Kidney capillary endothelial cell (primary cell): ENCODE measurements at regions not wholly inside any gene's neighbourhood (a gene's known extent, or its start where the extent isn't known, plus 50 kb on each side); places are given as distances from the start of the nearest gene placed in this dataset.

Experiments
- DNase-seq: peaks from one replicate; pipeline ENCODE4 v3.0.0-alpha.2; 2018; ENCODE audit warnings: low spot score

DNA sequence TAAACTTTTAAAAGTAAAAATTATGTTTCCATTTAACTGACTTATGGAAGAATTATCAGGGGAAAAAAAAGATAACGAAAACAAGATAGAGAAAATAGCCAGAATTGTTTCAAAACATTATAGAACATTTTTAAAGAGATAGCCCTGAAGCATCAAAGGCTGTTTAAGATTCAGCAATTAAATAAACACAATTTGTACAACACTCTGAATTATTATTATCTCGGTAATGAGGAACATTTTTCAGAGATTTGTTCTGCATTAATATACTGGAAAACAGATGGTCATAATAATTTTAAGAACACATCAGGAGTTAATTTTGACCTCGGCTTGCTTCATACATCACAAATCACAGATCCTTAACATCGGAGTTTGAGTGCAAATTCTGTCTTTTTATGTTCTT is 643.8 kb downstream of the SORCS1 start:
- DNase-seq, result no peak

DNA sequence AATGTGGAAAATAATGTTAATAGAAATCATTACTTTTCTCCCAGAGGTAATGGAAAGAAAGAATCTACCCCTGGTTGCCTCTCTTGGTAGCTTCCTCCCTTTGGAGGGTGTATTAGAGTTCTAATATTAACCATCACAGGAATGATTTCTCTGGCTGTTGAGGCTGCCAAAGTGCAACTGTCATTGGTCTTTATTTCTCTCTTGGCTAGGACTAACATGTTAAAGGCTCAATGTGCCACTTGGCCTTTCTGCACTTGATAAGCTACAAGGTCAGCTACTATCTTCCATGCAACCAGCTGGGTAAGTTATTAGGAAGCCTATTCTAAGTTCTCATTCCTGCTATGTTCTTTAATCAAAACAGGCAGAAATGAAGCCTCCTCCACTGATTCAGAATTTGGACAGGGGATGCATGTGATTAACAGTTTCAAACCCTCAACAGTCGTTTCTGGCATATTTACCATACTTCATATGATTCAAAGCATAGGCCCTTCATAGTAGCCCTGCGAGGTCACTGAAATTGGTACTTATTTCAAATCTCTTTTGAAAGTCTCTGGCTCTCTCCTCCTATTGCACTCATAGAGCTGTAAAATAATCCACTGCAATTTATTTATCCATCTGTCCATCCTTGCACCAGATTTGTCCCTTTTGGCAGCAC is 645.0 kb downstream of the SORCS1 start:
- DNase-seq, result no peak

- no peak for DNase-seq
Observed at GRCh38 chr10:106515206-106515790, 649.2 kb downstream of the SORCS1 start.

GRCh38 chr10:106513352-106513771 is 651.1 kb downstream of the SORCS1 start:
- no peak for DNase-seq

DNA sequence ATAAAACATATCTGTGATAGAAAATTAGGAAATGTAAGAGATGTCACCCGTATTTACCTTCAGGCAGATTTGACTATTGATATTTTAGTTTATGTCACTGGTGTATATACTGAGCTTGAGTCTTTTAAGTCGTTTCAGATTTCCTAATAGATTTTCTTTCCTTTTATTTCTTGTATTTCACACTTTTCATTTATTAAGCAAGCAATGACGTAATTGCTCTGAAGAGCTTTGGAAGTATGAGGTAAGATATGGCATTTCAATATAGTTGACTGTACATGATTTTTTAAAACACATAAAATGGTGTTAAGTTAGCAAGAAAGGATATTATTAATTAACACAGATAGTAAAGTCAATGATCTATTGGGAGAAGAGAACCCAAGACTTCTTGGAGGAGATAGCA is 652.6 kb downstream of the SORCS1 start:
- DNase-seq, result no peak

- no peak for DNase-seq
Observed at GRCh38 chr10:106508950-106509349, 655.6 kb downstream of the SORCS1 start.

DNA sequence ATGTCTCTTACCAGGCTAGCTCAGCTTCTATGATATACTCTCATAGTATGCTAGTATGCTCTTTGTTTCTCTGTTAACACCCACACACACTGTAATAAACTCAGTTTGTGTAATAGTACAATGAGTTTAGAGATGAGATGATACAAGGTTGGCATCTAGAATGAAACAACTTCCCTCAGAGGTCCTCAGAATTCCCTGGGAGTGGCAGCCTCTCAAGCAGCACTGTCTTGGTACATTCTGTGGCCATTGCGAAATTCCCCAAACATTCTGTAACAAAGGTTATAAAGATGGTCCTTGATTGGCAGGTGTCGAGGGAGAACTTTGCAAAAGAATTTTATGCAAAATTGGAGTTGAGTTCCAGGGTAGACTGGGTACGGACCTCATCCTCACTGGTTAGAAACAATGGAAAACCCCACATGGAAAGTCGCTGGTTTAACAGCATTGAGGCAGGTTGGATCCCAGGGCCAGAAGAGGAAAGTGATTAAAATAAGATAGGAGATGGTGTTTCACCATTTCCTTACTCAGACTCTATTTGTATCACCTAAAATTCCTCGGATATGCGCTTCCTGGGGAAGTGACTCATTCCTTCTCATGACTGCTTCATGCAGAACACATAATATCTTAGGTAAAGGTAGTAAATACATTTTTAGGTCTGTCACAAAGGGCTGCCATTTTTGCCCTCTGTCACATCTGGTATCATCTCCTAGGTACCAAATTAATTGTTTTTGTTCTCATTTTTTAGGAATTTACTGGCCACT is 657.8 kb downstream of the SORCS1 start:
- DNase-seq, result peak; percentile 53

- no peak for DNase-seq
Observed at GRCh38 chr10:106504536-106504935, 660.0 kb downstream of the SORCS1 start.

DNA sequence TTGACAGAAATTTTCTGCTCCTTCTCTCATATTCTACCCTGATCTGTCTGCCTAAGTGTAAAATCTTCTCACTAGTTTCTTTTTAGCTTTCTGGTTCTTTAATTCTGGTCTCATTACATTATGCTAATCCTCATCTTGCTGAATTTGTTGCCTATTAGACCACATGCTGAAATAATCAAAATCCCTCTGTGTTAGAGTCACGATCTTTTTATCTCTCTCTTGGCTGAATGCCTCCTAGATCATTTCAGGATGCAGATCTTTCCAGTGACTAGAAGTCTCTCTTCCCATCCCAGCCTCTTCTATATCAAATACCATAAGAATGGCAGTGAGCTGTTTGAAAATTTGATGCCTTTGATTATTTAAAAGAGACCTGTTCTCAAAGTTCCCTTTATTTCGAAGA is 661.9 kb downstream of the SORCS1 start:
- DNase-seq, result no peak

- DNase-seq, result no peak
Observed at GRCh38 chr10:106500925-106501525, 663.5 kb downstream of the SORCS1 start.

- no peak for DNase-seq
Observed at GRCh38 chr10:106500041-106500924, 664.2 kb downstream of the SORCS1 start.

GRCh38 chr10:106499448-106499847 is 665.1 kb downstream of the SORCS1 start:
- DNase-seq, result no peak

DNA sequence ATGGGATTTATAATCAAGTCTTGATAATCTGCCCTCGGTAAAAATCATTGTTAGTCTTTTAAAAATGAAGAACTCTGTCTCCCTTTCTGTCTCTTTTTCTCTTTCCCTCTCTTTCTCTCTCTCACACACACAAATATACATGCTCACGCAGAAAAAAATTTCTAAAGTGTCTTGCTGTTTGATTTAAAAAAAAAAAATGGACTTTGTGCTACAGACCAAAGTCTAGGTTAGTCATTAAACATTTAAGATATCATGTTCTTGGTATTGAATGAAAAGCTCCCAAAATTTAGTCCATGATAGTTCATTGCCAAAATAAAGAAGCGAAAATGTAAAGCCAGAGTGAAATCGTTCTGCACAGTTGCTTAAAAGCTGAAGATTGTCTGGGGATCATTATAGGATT is 665.8 kb downstream of the SORCS1 start:
- no peak for DNase-seq

GRCh38 chr10:106495931-106496330 is 668.6 kb downstream of the SORCS1 start:
- DNase-seq, result no peak

DNA sequence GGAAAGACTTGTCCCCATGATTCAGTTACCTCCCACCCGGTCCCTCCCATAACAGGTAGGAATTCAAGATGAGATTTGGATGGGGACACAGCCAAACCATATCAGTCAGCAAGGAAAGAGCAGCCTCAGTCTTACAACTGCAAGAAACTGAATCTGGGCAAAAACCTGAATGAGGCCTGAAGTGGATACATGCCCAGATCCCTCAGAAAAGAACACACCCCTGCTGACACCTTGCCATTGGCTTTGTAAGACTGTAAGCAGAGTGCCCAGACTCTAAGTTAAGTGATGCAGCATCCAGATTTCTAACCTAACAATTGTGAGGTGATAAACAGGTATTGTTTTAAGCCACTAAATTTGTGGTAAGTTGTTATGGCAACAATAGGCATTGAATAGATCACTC is 670.8 kb downstream of the SORCS1 start:
- no peak for DNase-seq

- no peak for DNase-seq
Observed at GRCh38 chr10:106493226-106493625, 671.3 kb downstream of the SORCS1 start.

GRCh38 chr10:106487726-106488125 is 676.8 kb downstream of the SORCS1 start:
- DNase-seq, result no peak

DNA sequence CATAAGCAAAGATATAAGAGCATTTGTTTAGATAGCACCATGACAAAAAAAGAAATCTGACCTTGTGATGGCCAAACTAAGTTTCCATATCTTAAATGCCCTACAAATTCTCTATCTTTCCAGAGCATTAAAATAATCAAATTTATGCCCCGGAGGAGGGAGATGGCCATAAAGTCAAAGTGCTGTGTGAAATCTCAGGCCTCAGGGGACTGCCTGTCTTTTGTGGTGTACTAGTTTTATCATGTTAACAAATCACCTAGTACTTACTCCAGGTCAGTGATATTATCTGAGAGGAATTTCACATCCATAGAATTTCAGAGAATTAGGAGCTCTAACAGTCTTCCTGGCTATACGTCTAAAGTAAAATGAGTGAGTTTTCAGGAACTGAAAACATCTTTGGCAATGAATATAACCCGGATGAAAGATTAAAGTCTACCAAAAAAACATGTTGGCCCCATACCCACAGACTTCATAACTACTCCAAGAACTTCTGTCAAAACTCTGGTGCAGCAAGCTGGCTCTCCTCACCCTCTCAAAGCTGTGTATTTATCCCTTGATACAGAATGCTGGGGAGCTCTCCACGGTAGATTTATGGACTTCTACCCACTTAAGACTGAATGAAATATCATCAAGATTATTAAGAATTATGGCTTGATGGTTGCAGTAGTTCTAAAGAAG is 682.8 kb downstream of the SORCS1 start:
- DNase-seq, result no peak

DNA sequence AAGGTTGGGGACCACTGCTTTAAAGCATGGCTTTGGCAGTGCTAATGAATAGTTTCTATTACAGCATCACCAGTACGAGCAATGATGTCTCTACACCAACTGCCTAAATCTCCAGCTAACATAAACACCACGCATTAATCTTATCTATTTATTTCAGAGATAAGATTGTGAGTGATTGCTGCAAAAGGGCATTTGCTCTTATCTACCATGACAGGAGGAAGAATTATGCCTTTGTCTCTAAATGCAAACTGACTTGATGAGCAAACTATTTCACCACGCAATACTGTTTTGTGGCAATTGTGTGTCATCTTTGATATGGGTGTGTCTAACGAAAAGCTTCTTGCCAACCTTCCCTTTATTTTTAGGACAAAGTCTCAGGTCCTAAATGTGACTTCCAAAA is 684.9 kb downstream of the SORCS1 start:
- no peak for DNase-seq

- DNase-seq, result no peak
Observed at GRCh38 chr10:106474876-106475275, 689.6 kb downstream of the SORCS1 start.

- DNase-seq, result no peak
Observed at GRCh38 chr10:106473129-106473685, 691.3 kb downstream of the SORCS1 start.
